Ascending aorta (tissue), 2 donors: ENCODE measurements at regions not wholly inside any gene's neighbourhood (a gene's known extent, or its start where the extent isn't known, plus 50 kb on each side); places are given as distances from the start of the nearest gene placed in this dataset.

Experiments used
- DNase-seq, 2 donors: peaks; one replicate each; pipeline ENCODE4 v3.0.0-alpha.2; 2019; ENCODE audit warnings: low spot score in 2 of 2
- H3K27ac ChIP-seq, 2 donors: fragments of 200-600 bp; sonication (generic); one replicate each; pipeline ENCODE4 v1.5.1; 2016 to 2017; ENCODE audit warnings: mild to moderate bottlenecking in 1 of 2
- H3K27me3 ChIP-seq: fragments of 200-600 bp; sonication (generic); one replicate; pipeline ENCODE4 v1.5.1; 2017
- H3K36me3 ChIP-seq, 2 donors: fragments of 200-600 bp; sonication (generic); one replicate each; pipeline ENCODE4 v1.5.1; 2016
- H3K4me1 ChIP-seq, 2 donors: fragments of 200-600 bp; sonication (generic); one replicate each; pipeline ENCODE4 v1.5.1; 2016 to 2017; ENCODE audit warnings: mild to moderate bottlenecking in 1 of 2
- H3K4me3 ChIP-seq, 2 donors: fragments of 200-600 bp; sonication (generic); one replicate each; pipeline ENCODE4 v1.5.1; 2016 to 2017; ENCODE audit warnings: mild to moderate bottlenecking in 1 of 2
- H3K9me3 ChIP-seq, 2 donors: fragments of 200-600 bp; sonication (generic); one replicate each; pipeline ENCODE4 v1.5.1; 2016
- CTCF ChIP-seq, 3 experiments: fragments of 200-600 bp in 2 of 3; fragments of 450-650 bp in 1 of 3; sonication (generic) in 2 of 3; IDR thresholded peaks; one replicate each; pipeline ENCODE4 v1.5.1; 2016 to 2019; ENCODE audit warnings: antibody characterized with exemption in 3 of 3, mild to moderate bottlenecking in 1 of 3, moderate library complexity in 1 of 3
- intact Hi-C: fragments of 100-400 bp; cut with DNase I; formaldehyde crosslinking; loops from one replicate; pipeline ENCODE4 v1.15.1; 2023

DNA sequence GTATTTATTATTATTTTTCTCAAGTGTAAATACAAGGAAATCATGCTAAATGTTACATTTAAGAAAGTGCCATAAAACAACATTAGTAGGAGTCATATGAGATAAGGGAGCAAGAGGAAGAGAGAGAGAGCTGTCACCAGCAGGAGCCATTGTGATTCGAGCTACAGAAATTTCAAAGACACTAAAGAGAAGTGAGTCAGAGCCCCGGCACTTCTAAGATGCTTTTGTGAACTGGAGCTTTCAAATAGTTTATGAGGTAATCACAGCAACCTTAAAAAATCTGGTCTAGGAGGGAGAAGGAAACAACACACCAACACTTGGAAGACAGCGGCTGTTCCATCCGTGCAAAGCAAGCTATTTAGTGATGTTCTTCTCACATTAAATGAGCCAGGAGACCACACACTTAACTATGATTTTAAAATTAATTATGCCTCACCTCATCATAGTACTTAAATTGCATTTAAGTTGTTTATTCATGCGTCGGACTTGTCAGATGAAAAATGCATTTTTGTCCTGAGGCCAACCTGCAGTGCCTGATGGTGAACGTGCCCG lies 382.7 kb upstream of the SALL3 start:
- no peaks in the 10 kb centered on the region for H3K36me3 ChIP-seq
- H3K4me1 ChIP-seq = no peaks in the 10 kb centered on the region
- H3K27ac ChIP-seq = no peak overlapping the region
- H3K9me3 ChIP-seq = peaks cover 0 to 2% of the 10 kb centered on the region in 2 donors
- intact Hi-C loops = no loop called here
- H3K4me3 ChIP-seq = no peak overlapping the region
- no peaks in the 10 kb centered on the region for H3K27me3 ChIP-seq
- no peak for DNase-seq
- TF ChIP-seq CTCF (IDR thresholded peaks at IDR 0.05) = no peak

DNA sequence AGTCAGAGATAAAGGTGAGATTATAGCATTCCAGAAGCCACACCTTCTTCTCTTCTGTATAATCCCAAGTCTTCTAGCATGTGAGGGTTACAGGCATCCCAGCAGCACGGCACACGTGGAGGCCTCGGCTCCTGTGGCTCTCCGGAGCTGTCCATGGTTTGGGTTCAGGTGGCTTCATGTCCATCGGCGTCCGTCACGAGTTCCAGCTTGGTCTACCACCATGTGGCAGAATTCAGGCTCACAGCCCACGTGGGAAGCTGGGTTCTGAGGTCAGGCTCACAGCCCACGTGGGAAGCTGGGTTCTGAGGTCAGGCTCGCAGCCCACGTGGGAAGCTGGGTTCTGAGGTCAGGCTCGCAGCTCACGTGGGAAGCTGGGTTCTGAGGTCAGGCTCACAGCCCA lies 378.3 kb upstream of the SALL3 start:
- Histone ChIP-seq H3K4me1 (no peaks in the 10 kb centered on the region), H3K9me3 (no peaks in the 10 kb centered on the region), H3K4me3 (no peak overlapping the region), H3K27me3 (no peaks in the 10 kb centered on the region), H3K27ac (no peak overlapping the region), H3K36me3 (no peaks in the 10 kb centered on the region)
- intact Hi-C loops = no loop called here
- no peak for TF ChIP-seq CTCF (IDR thresholded peaks at IDR 0.05)
- DNase-seq = no peak

GRCh38 chr18:78601923-78602322 lies 377.7 kb upstream of the SALL3 start:
- no peak for TF ChIP-seq CTCF (IDR thresholded peaks at IDR 0.05)
- intact Hi-C loops = no loop called here

DNA sequence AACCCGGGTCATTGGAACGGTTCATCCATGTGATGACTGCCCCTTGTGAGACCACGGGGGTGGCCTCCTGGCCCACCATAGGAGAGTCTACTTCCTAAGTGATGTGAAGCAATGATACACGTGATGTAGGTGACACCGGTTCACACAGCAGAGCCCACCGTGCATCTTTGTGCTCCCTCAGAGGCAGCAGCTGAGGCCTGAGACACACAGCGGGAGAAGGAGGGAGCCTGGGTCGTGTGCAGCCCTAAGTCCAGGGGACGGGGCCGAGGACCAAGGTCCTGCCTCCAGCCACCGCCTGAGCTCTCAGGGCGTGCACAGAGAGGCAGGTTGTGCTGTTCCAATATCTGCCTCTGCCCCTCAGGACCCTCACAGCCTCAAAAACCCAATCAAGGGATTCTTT lies 377.2 kb upstream of the SALL3 start:
- TF ChIP-seq CTCF (IDR thresholded peaks at IDR 0.05) = no peak
- DNase-seq = no peak
- no peaks in the 10 kb centered on the region for H3K9me3 ChIP-seq
- no peak overlapping the region for H3K27ac ChIP-seq
- no peaks in the 10 kb centered on the region for H3K27me3 ChIP-seq
- H3K4me1 ChIP-seq = no peaks in the 10 kb centered on the region
- H3K4me3 ChIP-seq = no peak overlapping the region
- no peaks in the 10 kb centered on the region for H3K36me3 ChIP-seq
- intact Hi-C loops = no loop called here

More at GRCh38 chr18:78601923-78602322, 377.7 kb upstream of the SALL3 start:
- no peaks in the 10 kb centered on the region for H3K27me3 ChIP-seq
- no peak overlapping the region for H3K4me3 ChIP-seq
- H3K27ac ChIP-seq = no peak overlapping the region
- no peaks in the 10 kb centered on the region for H3K4me1 ChIP-seq
- no peak for DNase-seq
- no peaks in the 10 kb centered on the region for H3K9me3 ChIP-seq
- no peaks in the 10 kb centered on the region for H3K36me3 ChIP-seq

DNA sequence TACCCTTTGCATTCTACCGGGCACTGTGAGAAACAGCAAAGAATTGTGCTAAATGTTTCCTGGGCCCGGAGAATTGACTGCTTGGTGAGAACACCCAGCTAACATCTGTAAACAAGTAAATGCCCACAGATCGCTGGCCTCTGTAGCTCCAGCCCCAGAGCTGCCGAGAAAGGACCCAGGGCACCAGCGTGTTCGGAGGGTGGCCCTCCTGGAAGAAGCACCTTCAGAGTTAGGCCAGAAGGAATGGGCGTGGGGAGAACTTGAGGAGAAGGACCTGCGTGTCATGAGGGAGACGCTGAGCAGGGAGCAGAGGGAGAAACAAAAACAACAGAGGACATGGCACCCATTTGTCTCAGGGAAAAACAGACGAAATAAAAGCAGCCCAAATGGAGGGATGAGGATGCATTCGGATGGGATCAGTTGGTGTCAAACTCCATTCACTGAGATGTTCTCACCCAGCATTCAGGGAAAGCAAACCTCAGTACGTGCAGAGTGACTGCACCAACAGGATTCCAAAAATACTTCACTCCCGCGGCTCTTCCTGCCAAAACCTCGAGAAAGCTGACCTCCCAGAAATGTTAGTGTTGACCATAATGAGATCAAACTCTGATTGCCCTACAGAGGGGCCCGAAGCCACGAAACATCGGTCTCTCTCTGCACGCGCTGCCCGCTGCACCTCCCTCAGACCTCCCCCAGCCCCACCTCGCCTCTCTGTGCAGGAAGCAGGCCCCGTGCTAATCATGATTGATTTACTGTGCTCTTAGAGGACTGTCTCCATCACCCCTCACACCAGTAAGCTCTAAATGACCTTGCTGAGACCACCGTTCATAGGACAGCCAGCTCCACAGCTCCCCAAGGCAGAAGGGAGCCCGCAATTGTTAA lies 376.3 kb upstream of the SALL3 start:
- DNase-seq = no peak
- no peaks in the 10 kb centered on the region for H3K9me3 ChIP-seq
- no peak overlapping the region for H3K27ac ChIP-seq
- H3K4me3 ChIP-seq = no peak overlapping the region
- intact Hi-C loops = no loop called here
- H3K4me1 ChIP-seq = no peaks in the 10 kb centered on the region
- TF ChIP-seq CTCF (IDR thresholded peaks at IDR 0.05) = no peak
- no peaks in the 10 kb centered on the region for H3K36me3 ChIP-seq
- H3K27me3 ChIP-seq = no peaks in the 10 kb centered on the region
